GM19463 (cell line): ENCODE measurements at regions not wholly inside any gene's neighbourhood (a gene's known extent, or its start where the extent isn't known, plus 50 kb on each side); places are given as distances from the start of the nearest gene placed in this dataset.

Experiments
- ATAC-seq: cut with Tn5 transposase; IDR thresholded peaks from one replicate; pipeline ENCODE4 v1.9.1; 2021; ENCODE audit warnings: mild to moderate bottlenecking, moderate library complexity; ENCODE audit not compliant: unreplicated experiment

DNA sequence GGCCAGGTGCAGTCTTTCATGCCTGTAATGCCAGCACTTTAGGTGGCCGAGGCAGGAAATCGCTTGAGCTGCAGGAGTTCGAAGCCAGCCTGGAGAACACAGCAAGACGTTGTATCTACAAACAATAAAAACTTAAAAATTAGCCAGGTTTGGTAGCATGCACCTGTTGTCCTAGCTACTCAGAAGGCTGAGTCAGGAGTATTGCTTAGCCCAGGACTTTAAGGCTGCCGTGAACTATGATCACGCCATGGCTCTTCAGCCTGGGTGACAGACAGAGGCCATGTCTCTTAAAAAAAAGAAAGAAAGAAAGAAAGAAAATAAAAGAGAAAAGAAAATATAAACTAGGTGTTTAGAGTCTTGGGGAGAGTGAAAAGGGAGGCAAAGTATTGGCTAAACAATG lies 96.4 kb upstream of the PDE5A start:
- no peak for ATAC-seq

DNA sequence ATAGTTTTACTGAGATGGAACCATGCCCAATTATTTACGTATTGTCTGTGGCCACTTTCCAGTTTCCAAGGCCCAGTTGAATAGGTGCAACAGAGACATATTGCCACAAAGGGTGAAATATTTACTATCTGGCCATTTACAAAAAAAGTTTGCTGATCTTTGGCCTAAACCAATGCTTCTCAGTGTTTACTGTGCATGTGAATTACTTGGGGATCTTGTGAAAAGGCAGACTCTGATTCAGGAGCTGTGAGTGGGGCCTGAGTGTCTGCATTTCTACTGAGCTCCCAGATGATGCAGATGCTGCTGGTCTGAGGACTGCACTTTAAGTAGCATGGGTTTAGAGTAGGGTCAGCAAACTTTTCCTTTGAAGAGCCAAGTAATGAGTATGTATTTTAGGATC lies 94.1 kb upstream of the PDE5A start:
- ATAC-seq, result no peak

DNA sequence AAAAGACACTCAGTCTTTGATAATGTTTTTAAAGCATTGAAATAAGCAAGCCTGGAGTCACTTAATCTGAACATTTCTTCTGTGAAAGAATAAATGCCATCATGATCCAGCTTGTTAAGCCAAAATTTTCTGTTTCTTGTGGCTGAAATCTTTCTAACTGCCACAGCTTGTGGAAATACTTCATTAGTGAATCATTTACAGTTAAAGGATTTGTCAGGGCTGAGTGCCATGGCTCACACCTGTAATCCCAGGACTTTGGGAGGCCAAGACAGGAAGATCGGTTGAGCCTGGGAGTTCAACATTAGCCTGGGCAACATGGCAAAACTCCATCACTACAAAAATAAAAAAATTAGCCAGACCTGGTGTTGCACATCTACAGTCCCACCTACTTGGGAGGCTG lies 93.3 kb upstream of the PDE5A start:
- no peak for ATAC-seq

DNA sequence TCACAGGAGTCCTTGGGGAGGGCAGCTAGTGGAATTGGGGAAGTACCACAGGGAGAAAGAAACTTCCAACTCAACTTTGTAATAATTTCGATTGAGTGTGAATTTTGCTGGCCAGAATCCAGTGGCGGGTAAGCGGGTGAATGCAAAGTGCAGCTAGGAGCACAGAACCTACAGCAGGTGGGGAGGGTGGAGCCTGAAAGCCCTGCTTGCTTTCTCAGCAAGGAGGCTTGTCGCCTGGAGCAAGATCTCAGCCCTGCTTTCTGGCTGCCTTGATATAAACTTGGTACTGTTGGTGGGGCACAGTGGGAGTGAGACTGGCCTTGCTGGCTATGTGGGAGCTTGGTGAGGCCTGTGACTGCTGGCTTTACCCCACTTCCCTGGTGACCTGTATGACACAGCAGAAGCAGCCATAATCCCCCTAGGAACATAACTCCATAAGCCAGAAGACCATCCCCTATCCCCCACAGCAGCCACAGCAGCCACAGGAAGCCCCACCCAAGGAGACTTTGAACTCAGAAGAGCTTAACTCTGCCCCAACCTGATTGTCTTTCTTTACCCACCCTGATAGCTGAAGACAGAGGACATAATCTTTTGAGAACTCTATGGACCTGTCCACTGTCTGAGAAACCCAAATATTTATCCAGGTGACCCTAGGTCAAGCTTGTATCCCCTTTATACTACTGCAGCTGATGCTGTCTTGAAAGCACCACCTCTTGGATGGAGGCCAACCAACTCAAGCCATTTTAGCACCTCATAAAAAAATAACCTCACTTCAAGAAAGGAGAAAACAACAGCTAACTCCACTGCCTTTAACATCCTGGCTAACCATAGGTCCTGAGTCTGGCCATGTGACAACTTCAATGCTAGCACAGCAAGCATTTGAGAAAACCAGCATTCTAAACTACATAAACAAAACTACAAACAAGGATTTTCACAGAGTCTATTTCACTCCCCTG lies 87.2 kb upstream of the PDE5A start:
- ATAC-seq, result no peak

DNA sequence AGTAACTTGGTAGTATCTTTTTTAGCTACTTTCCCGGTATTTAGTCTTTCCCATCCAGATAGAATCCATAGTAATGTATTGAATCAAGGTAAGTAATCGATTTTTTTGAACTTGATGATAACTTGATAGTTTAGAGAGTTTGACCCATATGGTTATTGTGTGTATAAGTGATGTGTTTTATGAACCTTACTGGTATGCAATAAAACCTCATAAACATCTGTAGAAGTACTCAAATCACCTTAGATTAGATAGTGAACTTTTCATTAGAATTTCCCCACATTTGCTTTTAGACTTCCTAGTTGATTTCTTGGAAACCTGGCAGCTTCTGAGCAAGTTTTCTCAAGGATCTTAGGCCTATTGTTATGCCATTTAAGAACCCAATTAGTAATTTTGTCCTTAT lies 80.8 kb upstream of the PDE5A start:
- no peak for ATAC-seq

DNA sequence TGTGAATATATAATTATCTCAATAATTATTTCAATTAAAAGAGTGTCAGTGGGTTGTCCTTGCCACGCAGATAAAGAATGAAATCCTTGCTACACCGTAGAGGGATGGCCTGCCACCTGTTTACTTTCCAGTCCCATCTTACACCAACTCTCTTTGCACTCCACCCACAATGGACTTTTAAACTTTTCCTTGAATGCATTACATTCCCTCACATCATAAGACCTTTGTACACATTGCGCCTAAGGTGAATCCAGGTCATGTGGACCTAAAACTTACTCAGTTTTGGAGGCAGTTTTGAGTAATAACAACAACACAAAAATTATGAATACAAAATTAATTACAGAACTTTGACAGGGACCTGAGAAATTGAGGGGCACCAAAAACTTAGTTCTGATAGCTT lies 78.7 kb upstream of the PDE5A start:
- ATAC-seq, result no peak

DNA sequence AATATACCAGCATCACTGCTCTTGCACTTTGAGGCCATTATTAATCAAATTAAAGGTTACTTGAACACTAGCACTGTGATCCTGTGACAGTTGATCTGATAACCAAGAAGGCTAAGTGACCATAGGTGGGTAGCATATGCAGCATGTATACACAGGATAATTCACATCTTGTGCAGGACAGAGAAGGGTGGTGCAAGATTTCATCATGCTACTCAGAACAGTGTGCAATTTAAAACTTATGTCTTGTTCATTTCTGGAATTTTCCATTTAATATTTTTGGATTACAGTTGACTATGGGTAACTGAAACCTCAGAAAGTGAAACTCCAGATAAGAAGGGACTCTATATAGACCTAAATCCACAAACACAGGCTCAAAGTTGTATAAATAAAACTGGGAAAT lies 78.2 kb upstream of the PDE5A start:
- ATAC-seq, result no peak

DNA sequence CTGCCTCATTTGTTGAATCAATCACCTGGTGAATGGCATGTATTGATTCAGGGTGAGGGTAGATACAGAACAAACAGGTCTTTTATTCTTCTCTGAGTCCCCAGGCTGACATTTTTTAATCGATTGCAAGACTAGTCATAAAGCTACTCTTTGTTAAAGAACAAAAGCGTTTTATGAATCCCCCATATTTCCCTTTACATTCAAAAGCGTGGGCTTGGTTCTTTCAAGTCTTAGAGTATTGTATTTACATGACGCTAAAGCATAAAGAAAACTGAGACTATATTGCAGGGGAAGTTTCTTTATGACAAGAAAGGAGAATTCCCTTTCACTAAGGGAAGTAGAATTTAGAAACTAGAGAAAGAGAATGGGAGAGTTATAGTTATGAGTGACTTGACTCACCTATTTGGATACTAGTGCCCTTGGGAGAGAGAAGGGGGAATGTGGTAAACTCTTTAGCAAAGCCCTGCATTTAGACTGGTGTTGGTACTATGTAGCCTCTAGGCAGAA lies 69.3 kb upstream of the PDE5A start:
- ATAC-seq, result peak; percentile 69

DNA sequence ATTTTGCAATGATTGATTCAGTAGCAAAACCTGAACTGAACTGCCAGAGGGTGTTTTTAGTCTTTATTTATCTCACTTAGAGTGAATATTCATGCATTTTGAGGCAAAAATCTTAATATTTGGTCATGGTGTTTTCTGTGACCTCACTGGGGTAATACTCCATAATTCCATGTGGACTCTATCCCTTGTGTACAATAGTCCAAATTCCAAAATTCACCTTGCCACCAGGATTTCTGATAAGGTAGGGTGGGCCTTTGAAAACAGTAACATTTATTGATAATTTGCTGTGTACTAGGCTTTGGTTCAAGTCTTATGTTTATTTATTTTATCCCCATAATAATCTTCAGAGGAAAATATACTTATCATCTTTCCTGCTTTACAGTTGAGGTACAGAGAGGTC lies 68.4 kb upstream of the PDE5A start:
- ATAC-seq, result no peak

DNA sequence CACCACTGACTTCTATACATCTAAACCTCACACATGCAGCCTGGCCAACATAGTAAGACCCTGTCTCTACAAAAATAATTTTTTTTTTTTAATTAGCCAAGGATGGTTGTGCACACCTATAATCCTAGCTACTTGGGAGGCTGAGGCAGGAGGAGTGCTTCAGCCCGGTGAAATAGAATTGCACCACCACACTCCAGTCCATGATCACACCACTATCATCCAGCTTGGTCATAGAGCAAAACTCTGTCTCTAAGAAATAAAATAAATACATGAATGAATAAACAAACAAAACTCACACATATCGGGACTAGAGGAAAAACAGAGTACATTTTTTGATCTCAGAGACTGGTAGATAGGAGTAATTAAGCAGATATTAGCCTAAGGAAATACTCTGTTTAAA lies 66.6 kb upstream of the PDE5A start:
- no peak for ATAC-seq

DNA sequence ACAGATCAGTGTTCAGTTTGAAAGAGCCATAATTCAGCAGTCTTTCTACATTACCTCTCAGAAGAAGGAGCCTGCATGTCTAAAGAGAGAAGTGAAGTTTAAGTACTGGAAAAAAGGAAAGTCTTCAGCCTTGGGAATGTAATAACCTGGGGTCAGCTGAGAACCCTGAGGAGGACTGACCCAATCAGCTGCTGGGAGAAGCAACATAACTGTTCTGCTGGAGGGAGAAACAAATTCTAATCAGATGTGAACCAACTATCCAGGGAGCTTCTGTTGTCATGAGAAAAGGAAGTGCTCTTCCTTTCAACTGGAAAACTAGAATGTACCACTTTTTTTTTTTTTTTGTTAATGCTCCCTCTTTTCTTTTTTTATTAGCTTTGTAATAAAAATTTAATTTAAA lies 64.5 kb upstream of the PDE5A start:
- ATAC-seq, result no peak

DNA sequence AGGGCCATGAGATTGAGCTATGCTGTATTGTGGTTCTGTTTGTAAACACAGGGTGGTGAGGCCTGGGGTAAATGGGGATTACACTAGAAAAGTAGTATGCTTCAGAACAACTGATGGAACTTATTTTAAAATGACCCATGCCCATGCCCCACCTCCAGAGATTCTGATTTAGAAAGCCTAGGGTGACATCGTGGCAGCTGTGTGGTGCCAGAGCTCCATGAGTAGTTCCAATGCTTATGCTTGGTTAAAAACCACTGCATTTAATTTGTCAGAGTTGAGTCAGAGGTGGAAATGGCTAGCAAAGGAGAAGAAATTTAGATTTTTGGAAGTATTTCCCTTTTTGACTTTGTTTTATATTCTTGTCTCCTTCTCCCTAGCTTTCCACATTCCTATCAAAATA lies 63.4 kb upstream of the PDE5A start:
- no peak for ATAC-seq

DNA sequence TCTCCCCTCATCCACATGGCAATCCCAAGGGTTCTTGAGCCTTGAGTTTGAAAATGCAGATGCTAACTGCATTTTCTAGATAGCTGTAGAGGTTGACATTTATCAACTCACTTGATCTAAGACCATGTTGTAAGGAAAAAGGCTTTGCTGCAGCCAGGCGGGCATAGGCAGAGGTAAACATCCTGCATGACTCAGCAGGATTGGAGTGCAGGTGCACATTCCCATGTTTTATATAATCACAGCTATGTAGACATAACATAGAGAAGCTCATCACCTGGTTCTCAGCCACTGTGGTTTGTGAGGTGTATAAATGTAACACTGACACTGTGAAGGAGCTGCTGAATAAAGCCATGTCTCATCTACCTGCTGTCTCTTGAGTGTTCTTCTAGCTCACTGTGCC lies 62.3 kb upstream of the PDE5A start:
- no peak for ATAC-seq

DNA sequence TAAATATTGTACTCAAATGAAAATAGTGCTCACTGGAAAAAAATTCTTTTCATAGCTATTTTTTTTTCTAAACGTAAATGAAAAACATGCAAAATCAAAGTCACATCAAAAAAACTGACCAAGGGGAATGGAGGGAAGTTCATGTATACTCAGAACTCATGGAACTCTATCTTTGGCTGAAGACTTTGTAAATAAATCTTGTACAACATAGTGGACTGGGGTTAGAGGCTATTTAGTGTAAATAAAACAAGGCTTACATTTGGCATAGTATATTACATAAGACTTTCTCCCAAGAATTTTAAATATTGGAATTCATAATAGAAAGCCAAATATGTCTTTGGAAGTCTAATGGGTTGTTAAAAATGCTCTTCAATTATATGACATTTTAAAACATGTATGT lies 59.8 kb upstream of the PDE5A start:
- ATAC-seq, result no peak

DNA sequence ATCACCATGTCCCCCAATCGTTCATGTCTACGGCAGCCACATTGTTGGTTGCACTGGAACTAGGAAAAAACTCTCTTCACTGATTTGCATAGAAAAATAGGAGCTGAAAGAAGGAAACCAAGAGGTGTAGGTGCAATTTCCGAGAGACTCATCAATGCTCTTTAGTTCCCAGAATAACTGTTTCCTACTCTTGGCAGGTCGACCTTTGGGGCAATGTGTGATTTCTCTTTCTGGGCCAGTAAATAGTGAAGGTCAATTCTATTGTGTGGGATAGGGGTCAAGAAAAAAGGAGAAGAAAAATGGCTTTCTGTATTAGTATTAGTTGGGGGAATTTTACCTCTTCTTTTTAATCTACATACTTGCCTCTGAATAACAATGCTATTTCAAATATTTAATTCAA lies 55.9 kb upstream of the PDE5A start:
- no peak for ATAC-seq

DNA sequence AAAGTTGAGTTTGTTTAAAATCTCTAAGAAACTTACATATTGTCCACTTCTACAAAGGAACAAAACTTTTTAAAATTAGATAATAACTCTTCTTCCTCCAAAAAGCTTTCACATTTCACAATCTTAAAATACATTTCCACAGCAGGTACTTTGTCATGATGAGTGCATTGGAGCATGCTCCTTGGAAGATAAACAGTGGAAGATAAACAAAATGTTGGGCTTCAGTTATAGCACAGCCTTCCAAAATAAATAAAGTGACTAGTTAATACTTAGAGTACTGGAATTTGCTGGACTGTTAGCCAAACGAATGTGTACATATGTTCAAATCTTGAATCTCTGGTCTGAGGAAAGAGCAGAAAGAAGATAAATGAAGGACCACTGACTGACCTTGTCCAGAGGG lies 54.9 kb upstream of the PDE5A start:
- no peak for ATAC-seq

DNA sequence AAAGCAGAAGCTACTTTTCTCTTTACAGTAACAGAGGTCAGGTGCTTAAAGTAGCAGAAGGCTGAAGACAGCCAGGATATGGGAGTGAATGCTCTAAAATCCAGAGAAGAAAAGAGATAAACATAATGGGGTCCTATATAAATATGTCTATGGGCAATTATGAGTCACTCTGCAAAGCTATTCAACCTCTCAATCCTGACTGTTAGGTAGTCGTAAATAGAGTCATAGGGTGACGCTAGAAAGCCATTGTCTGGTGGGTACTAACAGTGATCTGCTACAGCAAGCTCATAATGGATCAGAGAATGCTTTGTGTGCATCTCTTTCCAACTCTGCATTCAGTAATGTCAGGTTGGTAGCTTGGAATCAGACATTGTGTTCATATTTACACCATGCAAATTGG lies 53.5 kb upstream of the PDE5A start:
- ATAC-seq, result no peak

DNA sequence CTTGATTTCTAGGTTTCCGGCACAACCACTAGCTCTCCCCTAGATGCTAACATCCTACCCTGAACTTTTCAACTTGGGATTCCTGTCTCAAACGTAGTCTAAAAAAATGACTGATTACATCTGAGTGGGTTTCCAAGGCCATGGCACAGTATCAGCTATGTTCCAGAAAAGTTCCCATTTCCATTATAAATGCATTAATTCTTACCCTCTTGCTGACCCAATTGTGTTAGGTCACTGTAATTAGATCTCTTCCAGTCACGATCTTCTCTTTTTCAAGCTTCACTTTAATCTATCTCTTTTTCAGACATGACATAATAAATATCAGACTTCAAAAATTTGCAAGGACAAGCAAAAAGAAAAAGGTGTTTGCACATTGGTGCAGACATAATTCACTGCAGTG lies 50.6 kb upstream of the PDE5A start:
- ATAC-seq, result no peak

DNA sequence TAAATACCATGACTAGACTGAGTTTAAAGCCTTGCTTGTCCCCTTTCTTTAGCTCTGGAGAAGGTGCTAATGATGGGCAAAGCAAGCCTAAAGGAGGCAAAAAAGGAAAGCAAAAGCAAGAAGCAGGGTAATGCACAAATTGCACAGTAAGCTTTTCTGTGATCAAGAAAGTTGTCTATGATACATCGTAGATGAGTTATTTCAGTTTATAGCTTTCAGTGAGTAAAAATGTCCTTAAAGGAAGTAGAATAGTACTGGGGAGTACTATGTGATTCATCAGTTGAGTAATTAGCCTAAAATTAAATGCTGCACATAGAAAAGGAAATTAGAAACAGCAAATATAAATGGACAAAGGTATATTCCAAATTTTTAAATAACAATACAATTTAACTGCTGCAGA lies 50.2 kb upstream of the PDE5A start:
- no peak for ATAC-seq
